Body of pancreas (tissue), 4 donors: ENCODE measurements at regions not wholly inside any gene's neighbourhood (a gene's known extent, or its start where the extent isn't known, plus 50 kb on each side); places are given as distances from the start of the nearest gene placed in this dataset.

ENCODE experiments used
- CTCF ChIP-seq, 7 experiments: fragments of 450-650 bp in 4 of 7; fragments of 200-600 bp in 3 of 7; sonication (generic) in 3 of 7; IDR thresholded peaks; one replicate each; pipeline ENCODE4 v1.5.1; 2016 to 2019; ENCODE audit warnings: antibody characterized with exemption in 7 of 7
- POLR2A ChIP-seq, 3 donors: fragments of 450-650 bp; IDR thresholded peaks; one replicate each; pipeline ENCODE4 v1.6.1; 2016; ENCODE audit warnings: antibody characterized with exemption in 3 of 3, mild to moderate bottlenecking in 2 of 3

GRCh38 chr14:49294621-49295148, 291.5 kb downstream of the RPS29 start:
- no peak for TF ChIP-seq POLR2A (IDR thresholded peaks at IDR 0.05)
- no peak for TF ChIP-seq CTCF (IDR thresholded peaks at IDR 0.05)
